ENCODE measurements at regions not wholly inside any gene's neighbourhood (a gene's known extent, or its start where the extent isn't known, plus 50 kb on each side); places are given as distances from the start of the nearest gene placed in this dataset.

GRCh38 chr6:169042061-169042460 is 211.6 kb downstream of the THBS2 start:
- Histone ChIP-seq H3K4me1 (ENCODE audit: control insufficient read depth, low read depth, low read length) (no peaks in the 10 kb centered on the region), H3K27me3 (ENCODE audit: insufficient read depth, low read length, poor library complexity) (no peaks in the 10 kb centered on the region), H4K8ac (ENCODE audit: low read depth, low read length) (no peak overlapping the region), H3K79me2 (ENCODE audit: control insufficient read depth, insufficient read depth, low read length) (no peaks in the 10 kb centered on the region), H3K36me3 (ENCODE audit: control insufficient read depth, insufficient read depth, low read length) (no peaks in the 10 kb centered on the region), H3K4ac (ENCODE audit: low read depth, low read length) (no peak overlapping the region), H3K79me1 (ENCODE audit: low read length) (no peaks in the 10 kb centered on the region), H3K4me3 (ENCODE audit: low read length) (no peak overlapping the region), H3K23ac (ENCODE audit: low read length) (no peak overlapping the region), H2BK15ac (replicated peaks; ENCODE audit: low read depth) (no peak overlapping the region), H2BK120ac (ENCODE audit: low read depth, low read length) (no peak overlapping the region), H3K27ac (ENCODE audit: low read depth, low read length) (no peak overlapping the region), H2BK5ac (ENCODE audit: low read length) (no peak overlapping the region), H3K9ac (ENCODE audit: low read length) (no peak overlapping the region), H3K18ac (ENCODE audit: low read length) (no peak overlapping the region), H3K4me2 (ENCODE audit: low read length) (no peak overlapping the region), H4K5ac (ENCODE audit: low read length) (no peak overlapping the region), H2AK5ac (ENCODE audit: low read length) (no peak overlapping the region), H3K56ac (ENCODE audit: low read length) (no peak overlapping the region)
- no CpG with 5 or more reads among the region's 5 CpGs for WGBS (ENCODE audit: extremely low coverage, insufficient coverage, low lambda C conversion rate)
- no peak for DNase-seq

- Histone ChIP-seq H2AK5ac (ENCODE audit: low read length) (no peak overlapping the region), H3K4me3 (ENCODE audit: low read length) (no peak overlapping the region), H2BK5ac (ENCODE audit: low read length) (no peak overlapping the region), H3K4ac (ENCODE audit: low read depth, low read length) (no peak overlapping the region), H2BK15ac (replicated peaks; ENCODE audit: low read depth) (no peak overlapping the region), H3K79me1 (ENCODE audit: low read length) (no peaks in the 10 kb centered on the region), H2BK120ac (ENCODE audit: low read depth, low read length) (no peak overlapping the region), H3K27me3 (ENCODE audit: insufficient read depth, low read length, poor library complexity) (no peaks in the 10 kb centered on the region), H3K23ac (ENCODE audit: low read length) (no peak overlapping the region), H4K8ac (ENCODE audit: low read depth, low read length) (no peak overlapping the region), H3K56ac (ENCODE audit: low read length) (no peak overlapping the region), H4K5ac (ENCODE audit: low read length) (no peak overlapping the region), H3K9ac (ENCODE audit: low read length) (no peak overlapping the region), H3K4me1 (ENCODE audit: control insufficient read depth, low read depth, low read length) (no peaks in the 10 kb centered on the region), H3K4me2 (ENCODE audit: low read length) (no peak overlapping the region), H3K36me3 (ENCODE audit: control insufficient read depth, insufficient read depth, low read length) (no peaks in the 10 kb centered on the region), H3K27ac (ENCODE audit: low read depth, low read length) (no peak overlapping the region), H3K79me2 (ENCODE audit: control insufficient read depth, insufficient read depth, low read length) (no peaks in the 10 kb centered on the region), H3K18ac (ENCODE audit: low read length) (no peak overlapping the region)
- no peak for DNase-seq
- WGBS (ENCODE audit: extremely low coverage, insufficient coverage, low lambda C conversion rate): no CpG with 5 or more reads among the region's 9 CpGs
Measured at GRCh38 chr6:169041078-169041477, 212.6 kb downstream of the THBS2 start.

DNA sequence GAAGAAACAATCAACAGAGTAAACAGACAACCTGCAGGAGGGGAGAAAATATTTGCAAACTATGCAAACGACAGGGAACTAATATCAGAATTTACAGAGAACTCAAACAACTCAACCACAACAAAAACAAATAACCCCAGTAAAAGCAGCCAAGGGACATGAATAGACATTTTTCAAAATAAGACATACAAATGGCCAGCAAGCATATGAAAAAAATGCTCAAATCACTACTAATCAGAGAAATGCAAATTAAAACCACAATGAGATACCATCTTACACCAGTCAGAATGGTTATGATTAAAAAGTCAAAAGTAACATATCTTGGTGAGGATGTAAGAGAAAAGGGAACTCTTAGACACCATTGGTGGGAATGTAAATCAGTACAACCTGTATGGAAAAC is 215.0 kb downstream of the THBS2 start:
- Histone ChIP-seq H3K79me2 (ENCODE audit: control insufficient read depth, insufficient read depth, low read length) (no peaks in the 10 kb centered on the region), H4K8ac (ENCODE audit: low read depth, low read length) (no peak overlapping the region), H2AK5ac (ENCODE audit: low read length) (no peak overlapping the region), H2BK120ac (ENCODE audit: low read depth, low read length) (no peak overlapping the region), H3K36me3 (ENCODE audit: control insufficient read depth, insufficient read depth, low read length) (no peaks in the 10 kb centered on the region), H3K27me3 (ENCODE audit: insufficient read depth, low read length, poor library complexity) (no peaks in the 10 kb centered on the region), H3K79me1 (ENCODE audit: low read length) (no peaks in the 10 kb centered on the region), H3K4me1 (ENCODE audit: control insufficient read depth, low read depth, low read length) (no peaks in the 10 kb centered on the region), H3K23ac (ENCODE audit: low read length) (no peak overlapping the region), H3K4ac (ENCODE audit: low read depth, low read length) (no peak overlapping the region), H3K4me2 (ENCODE audit: low read length) (no peak overlapping the region), H3K27ac (ENCODE audit: low read depth, low read length) (no peak overlapping the region), H4K5ac (ENCODE audit: low read length) (no peak overlapping the region), H2BK5ac (ENCODE audit: low read length) (no peak overlapping the region), H3K9ac (ENCODE audit: low read length) (no peak overlapping the region), H3K18ac (ENCODE audit: low read length) (no peak overlapping the region), H3K56ac (ENCODE audit: low read length) (no peak overlapping the region), H3K4me3 (ENCODE audit: low read length) (no peak overlapping the region), H2BK15ac (replicated peaks; ENCODE audit: low read depth) (no peak overlapping the region)
- no peak for DNase-seq
- WGBS (ENCODE audit: extremely low coverage, insufficient coverage, low lambda C conversion rate): no CpG with 5 or more reads among the region's 1 CpG

- DNase-seq: no peak
- Histone ChIP-seq H2BK120ac (ENCODE audit: low read depth, low read length) (no peak overlapping the region), H3K4me3 (ENCODE audit: low read length) (no peak overlapping the region)
Measured at GRCh38 chr6:169035385-169036240, 218.0 kb downstream of the THBS2 start.

DNA sequence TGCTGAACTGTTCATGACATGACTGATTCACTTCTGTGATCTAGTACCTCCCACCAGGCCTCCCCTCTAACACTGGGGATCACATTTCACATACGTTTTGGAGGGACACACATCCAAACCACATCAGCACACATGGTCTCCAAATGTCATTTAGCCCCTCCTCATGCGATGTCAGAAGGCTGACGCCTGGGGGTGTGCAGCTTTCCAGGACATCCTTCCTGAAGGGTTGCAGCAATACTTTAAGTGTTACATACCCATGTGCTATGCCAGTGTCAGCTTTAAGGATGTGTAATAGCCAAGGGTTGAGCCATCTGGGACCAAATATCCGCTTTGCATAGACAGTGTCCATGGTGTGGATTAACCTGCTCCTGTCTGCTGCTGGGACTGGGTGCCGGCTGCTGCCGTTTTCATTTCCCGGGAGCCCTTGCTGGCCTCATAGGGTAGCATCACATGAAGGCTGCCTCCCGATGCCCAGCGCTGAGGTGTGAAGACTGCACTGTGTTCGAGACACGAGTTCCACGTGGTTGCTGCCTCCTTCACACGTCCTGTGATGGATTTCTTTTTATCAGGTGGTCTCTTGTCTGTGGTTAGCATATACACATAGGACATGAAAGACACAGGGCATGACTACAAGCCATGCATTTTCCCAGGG is 219.0 kb downstream of the THBS2 start:
- Histone ChIP-seq H2BK5ac (ENCODE audit: low read length) (no peak overlapping the region), H3K56ac (ENCODE audit: low read length) (no peak overlapping the region), H2BK120ac (ENCODE audit: low read depth, low read length) (no peak overlapping the region), H3K79me1 (ENCODE audit: low read length) (no peaks in the 10 kb centered on the region), H3K23ac (ENCODE audit: low read length) (no peak overlapping the region), H2AK5ac (ENCODE audit: low read length) (no peak overlapping the region), H3K4me2 (ENCODE audit: low read length) (no peak overlapping the region), H3K79me2 (ENCODE audit: control insufficient read depth, insufficient read depth, low read length) (no peaks in the 10 kb centered on the region), H2BK15ac (replicated peaks; ENCODE audit: low read depth) (no peak overlapping the region), H3K27ac (ENCODE audit: low read depth, low read length) (no peak overlapping the region), H3K9ac (ENCODE audit: low read length) (no peak overlapping the region), H3K4me1 (ENCODE audit: control insufficient read depth, low read depth, low read length) (no peaks in the 10 kb centered on the region), H4K8ac (ENCODE audit: low read depth, low read length) (no peak overlapping the region), H3K18ac (ENCODE audit: low read length) (no peak overlapping the region), H4K5ac (ENCODE audit: low read length) (no peak overlapping the region), H3K4me3 (ENCODE audit: low read length) (no peak overlapping the region), H3K4ac (ENCODE audit: low read depth, low read length) (no peak overlapping the region), H3K36me3 (ENCODE audit: control insufficient read depth, insufficient read depth, low read length) (no peaks in the 10 kb centered on the region), H3K27me3 (ENCODE audit: insufficient read depth, low read length, poor library complexity) (no peaks in the 10 kb centered on the region)
- no peak for DNase-seq
- no CpG with 5 or more reads among the region's 13 CpGs for WGBS (ENCODE audit: extremely low coverage, insufficient coverage, low lambda C conversion rate)

More at GRCh38 chr6:169035385-169036240, 218.0 kb downstream of the THBS2 start:
- Histone ChIP-seq H2AK5ac (ENCODE audit: low read length) (no peak overlapping the region), H3K27me3 (ENCODE audit: insufficient read depth, low read length, poor library complexity) (no peaks in the 10 kb centered on the region), H3K18ac (ENCODE audit: low read length) (no peak overlapping the region), H3K79me1 (ENCODE audit: low read length) (no peaks in the 10 kb centered on the region), H2BK15ac (replicated peaks; ENCODE audit: low read depth) (no peak overlapping the region), H2BK5ac (ENCODE audit: low read length) (no peak overlapping the region), H3K4ac (ENCODE audit: low read depth, low read length) (no peak overlapping the region), H4K8ac (ENCODE audit: low read depth, low read length) (no peak overlapping the region), H4K5ac (ENCODE audit: low read length) (no peak overlapping the region), H3K79me2 (ENCODE audit: control insufficient read depth, insufficient read depth, low read length) (no peaks in the 10 kb centered on the region), H3K4me2 (ENCODE audit: low read length) (no peak overlapping the region), H3K56ac (ENCODE audit: low read length) (no peak overlapping the region), H3K9ac (ENCODE audit: low read length) (no peak overlapping the region), H3K4me1 (ENCODE audit: control insufficient read depth, low read depth, low read length) (no peaks in the 10 kb centered on the region), H3K23ac (ENCODE audit: low read length) (no peak overlapping the region), H3K27ac (ENCODE audit: low read depth, low read length) (no peak overlapping the region), H3K36me3 (ENCODE audit: control insufficient read depth, insufficient read depth, low read length) (no peaks in the 10 kb centered on the region)
- WGBS (ENCODE audit: extremely low coverage, insufficient coverage, low lambda C conversion rate): no CpG with 5 or more reads among the region's 8 CpGs
